AG10803 (cell line): ENCODE measurements at regions not wholly inside any gene's neighbourhood (a gene's known extent, or its start where the extent isn't known, plus 50 kb on each side); places are given as distances from the start of the nearest gene placed in this dataset.
"Not testable (repeated sequence)": the region's sequence is repeated elsewhere in the genome, so short reads cannot be mapped to it uniquely, and the experiment has no call there.

Source experiments
- DNase-seq: peaks from one replicate; pipeline ENCODE4 v3.0.0; 2010; ENCODE audit warnings: low read depth
- H3K4me3 ChIP-seq: 2 replicates; pipeline ENCODE4 v1.5.1; 2011; ENCODE audit warnings: mild to moderate bottlenecking, low read length, control low read depth
- CTCF ChIP-seq: conservative IDR thresholded peaks from 2 replicates; pipeline ENCODE4 v1.5.1; 2011; ENCODE audit warnings: mild to moderate bottlenecking, low read length, control low read depth, inconsistent platforms

- no peak overlapping the region for H3K4me3 ChIP-seq
- no peak for TF ChIP-seq CTCF
- DNase-seq = no peak
Observed at GRCh38 chr12:72966684-72967083, 694.5 kb downstream of the TRHDE start.

- no peak for DNase-seq
- TF ChIP-seq CTCF = no peak
- H3K4me3 ChIP-seq = no peak overlapping the region
Observed at GRCh38 chr12:72974954-72975555, 702.9 kb downstream of the TRHDE start.

DNA sequence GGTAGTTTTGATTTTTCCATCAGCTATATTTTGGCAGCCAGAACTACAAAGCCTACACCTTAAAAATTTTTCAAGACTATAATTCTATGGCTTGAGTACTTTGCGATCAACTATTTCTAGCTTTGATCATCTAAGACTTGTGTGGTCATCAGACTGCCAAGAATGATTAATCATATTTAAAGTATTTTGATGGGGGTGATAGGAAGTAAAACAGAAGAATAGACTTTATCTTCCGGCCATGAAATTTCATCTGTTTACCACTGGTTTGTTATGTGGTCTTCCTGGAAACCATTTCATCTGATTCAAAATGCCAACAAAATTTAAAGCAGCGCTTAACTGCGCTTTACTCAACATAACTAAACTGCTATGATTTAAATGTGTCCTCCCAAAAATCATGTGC, 706.8 kb downstream of the TRHDE start:
- TF ChIP-seq CTCF = no peak
- no peak for DNase-seq
- no peak overlapping the region for H3K4me3 ChIP-seq

- no peak for DNase-seq
- no peak for TF ChIP-seq CTCF
- no peak overlapping the region for H3K4me3 ChIP-seq
Observed at GRCh38 chr12:72982356-72982755, 710.2 kb downstream of the TRHDE start.

DNA sequence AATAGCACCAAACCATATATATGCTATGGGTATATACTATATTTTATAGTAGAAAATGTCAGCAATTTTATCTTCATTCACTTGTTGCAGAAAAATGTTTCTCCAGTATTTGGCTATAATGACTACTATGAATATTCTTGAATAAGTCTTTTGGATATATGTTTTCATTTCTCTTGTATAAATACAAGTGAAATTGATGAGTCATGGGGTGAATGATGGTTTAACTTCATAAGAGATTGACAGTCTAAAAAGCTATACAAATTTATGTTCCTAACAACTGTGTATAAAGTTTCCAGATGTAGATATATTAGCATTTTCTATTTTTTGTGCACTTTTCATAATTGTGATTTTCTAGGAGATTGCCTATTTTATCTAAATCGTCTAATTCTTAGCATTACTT, 714.8 kb downstream of the TRHDE start:
- DNase-seq = no peak
- no peak for TF ChIP-seq CTCF
- no peak overlapping the region for H3K4me3 ChIP-seq

DNA sequence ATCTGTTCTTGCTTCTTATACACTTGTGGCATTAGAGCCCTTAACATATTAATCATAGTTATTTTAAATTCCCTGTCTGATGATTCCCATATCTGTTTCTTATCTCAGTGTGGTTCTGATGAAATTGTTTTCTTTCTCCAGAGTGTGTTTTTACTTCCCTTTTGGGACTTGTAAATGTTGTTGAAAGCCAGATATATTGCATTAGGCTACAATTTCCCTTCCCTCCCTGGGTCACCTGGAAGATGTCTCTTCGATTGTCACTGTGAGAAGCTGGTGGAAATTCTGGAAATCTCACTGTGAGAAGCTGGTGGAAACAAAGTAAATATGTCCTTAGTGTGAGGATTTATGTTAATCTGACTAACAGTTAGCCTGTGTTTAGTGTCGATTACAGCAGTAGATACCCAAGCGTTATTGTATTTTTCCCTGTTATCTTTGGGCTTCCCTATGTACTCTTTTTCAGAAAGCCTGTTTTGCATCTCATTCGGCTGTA, 717.3 kb downstream of the TRHDE start:
- no peak for TF ChIP-seq CTCF
- DNase-seq = no peak
- H3K4me3 ChIP-seq = no peak overlapping the region

DNA sequence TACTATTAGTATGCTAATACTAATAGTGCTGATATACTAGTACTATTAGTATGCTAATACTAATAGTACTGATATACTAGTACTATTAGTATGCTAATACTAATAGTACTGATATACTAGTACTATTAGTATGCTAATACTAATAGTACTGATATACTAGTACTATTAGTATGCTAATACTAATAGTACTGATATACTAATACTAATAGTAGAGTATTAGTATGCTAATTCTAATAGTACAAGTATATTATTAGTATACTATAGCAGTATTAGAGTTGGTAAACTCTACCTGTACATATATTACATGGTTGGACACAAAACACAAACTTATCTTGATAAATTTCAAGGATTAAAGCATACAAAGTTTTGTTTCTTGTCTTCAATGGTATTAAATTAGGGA, 722.9 kb downstream of the TRHDE start:
- not testable (repeated sequence) for H3K4me3 ChIP-seq, DNase-seq

DNA sequence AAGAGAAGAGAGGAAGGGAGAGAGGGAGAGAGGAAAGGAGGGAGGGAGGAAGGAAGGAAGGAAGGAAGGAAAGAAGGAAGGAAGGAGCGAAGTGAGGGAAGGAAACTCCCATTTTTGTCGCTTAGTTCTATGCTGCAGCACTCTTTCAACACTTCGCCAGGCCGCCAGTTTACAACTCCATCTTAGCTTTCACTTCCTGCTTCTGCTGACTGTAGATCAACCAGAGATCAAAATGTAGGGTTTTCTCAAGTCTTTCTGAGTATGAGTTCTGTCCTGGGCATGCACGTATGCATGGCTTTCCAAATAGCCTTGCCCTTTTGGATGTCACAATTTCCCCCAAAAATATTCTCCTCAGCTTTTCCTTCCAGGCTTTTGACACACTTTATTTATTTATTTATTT, 723.4 kb downstream of the TRHDE start:
- DNase-seq = no peak
- H3K4me3 ChIP-seq = no peak overlapping the region
- no peak for TF ChIP-seq CTCF

DNA sequence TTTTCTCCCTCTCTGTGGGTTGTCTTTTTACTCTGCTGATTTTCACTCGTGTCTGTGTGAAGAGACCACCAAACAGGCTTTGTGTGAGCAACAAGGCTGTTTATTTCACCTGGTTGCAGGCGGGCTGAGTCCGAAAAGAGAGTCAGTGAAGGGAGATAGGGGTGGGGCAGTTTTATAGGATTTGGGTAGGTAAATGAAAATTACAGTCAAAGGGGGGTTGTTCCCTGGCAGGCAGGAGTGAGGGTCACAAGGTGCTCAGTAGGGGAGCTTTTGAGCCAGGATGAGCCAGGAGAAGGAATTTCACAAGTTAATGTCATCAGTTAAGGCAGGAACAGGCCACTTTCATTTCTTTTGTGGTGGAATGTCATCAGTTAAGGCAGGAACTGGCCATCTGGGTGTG, 729.6 kb downstream of the TRHDE start:
- H3K4me3 ChIP-seq, DNase-seq: not testable (repeated sequence)

DNA sequence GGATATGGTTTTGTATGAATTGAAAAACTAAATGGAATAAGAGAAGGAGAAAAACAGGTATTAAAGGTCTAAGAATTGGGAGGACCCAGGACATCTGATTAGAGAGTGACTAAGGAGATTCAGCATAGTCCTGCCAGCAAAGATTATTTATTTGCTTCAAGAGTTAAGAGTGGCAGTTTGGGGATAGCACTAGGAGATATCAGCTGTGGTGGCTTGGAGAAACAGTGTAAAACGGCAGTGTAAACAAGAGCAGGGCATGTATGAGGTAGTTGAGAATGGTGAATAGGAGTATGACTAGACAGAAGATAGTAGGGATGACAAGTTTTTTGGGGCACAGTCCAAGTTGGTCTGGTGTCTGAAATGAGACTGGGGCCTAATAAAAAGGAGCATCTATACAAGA, 730.3 kb downstream of the TRHDE start:
- H3K4me3 ChIP-seq, DNase-seq: not testable (repeated sequence)

DNA sequence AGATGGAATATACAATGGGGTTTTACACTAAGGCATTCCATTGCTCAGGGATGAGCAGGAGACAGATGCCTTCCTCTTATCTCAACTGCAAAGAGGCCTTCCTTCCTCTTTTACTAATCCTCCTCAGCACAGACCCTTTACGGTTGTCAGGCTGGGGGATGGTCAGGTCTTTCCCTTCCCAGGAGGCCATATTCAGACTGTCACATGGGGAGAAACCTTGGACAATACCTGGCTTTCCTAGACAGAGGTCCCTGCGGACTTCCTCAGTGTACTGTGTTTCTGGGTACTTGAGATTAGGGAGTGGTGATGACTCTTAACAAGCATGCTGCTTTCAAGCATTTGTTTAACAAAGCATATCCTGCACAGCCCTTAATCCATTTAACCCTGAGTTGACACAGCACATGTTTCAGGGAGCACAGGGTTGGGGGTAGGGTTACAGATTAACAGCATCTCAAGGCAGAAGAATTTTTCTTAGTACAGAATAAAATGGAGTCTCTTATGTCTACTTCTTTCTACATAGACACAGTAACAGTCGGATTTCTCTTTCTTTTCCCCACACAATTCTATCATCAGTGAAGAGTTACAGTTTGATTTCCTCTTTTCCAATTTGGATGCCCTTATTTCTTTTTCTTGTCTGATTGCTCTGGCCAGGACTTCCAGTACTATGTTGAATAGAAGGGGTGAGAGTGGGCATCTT, 737.1 kb downstream of the TRHDE start:
- H3K4me3 ChIP-seq, DNase-seq: not testable (repeated sequence)
